ENCODE measurements at regions not wholly inside any gene's neighbourhood (a gene's known extent, or its start where the extent isn't known, plus 50 kb on each side); places are given as distances from the start of the nearest gene placed in this dataset.

GRCh38 chr18:64332835-64333234, 183.9 kb upstream of the LINC00305 start:
- DNase-seq (ENCODE audit: low read depth, low spot score) = no peak
- CTCF ChIA-PET = no interaction called here

DNA sequence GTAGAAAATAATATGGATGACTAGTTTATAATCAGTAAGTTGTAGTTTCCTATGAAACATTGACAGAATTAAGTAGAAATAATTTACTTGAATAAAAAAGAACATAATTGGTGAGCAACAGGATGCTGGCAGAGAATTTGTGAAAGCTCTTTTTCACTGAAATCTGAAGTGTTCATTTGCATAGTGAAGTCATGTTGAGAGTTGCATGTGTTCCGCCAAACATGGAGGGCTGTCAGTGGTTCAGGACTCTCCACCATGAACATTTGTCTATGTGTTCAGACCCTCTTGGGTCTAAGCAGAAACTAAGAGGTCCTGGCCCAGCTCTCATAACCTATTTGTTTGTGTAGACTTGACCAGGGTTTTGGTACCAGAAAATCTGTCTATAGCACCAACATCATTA, 182.5 kb upstream of the LINC00305 start:
- TF ChIP-seq, protein P1, sequence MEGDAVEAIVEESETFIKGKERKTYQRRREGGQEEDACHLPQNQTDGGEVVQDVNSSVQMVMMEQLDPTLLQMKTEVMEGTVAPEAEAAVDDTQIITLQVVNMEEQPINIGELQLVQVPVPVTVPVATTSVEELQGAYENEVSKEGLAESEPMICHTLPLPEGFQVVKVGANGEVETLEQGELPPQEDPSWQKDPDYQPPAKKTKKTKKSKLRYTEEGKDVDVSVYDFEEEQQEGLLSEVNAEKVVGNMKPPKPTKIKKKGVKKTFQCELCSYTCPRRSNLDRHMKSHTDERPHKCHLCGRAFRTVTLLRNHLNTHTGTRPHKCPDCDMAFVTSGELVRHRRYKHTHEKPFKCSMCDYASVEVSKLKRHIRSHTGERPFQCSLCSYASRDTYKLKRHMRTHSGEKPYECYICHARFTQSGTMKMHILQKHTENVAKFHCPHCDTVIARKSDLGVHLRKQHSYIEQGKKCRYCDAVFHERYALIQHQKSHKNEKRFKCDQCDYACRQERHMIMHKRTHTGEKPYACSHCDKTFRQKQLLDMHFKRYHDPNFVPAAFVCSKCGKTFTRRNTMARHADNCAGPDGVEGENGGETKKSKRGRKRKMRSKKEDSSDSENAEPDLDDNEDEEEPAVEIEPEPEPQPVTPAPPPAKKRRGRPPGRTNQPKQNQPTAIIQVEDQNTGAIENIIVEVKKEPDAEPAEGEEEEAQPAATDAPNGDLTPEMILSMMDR (IDR thresholded peaks at IDR 0.05; ENCODE audit: insufficient read depth, low read length, missing control alignments) = no peak
- ChIA-PET POLR2A (no interaction called here), CTCF (no interaction called here)
- no peak for DNase-seq (ENCODE audit: low read depth, low spot score)
- H3K4me3 ChIP-seq (ENCODE audit: low read depth, low read length) = no peak overlapping the region

More at GRCh38 chr18:64332835-64333234, 183.9 kb upstream of the LINC00305 start:
- TF ChIP-seq, protein P1 (IDR thresholded peaks at IDR 0.05; ENCODE audit: insufficient read depth, low read length, missing control alignments) = no peak
- POLR2A ChIA-PET = no interaction called here
- no peak overlapping the region for H3K4me3 ChIP-seq (ENCODE audit: low read depth, low read length)

DNA sequence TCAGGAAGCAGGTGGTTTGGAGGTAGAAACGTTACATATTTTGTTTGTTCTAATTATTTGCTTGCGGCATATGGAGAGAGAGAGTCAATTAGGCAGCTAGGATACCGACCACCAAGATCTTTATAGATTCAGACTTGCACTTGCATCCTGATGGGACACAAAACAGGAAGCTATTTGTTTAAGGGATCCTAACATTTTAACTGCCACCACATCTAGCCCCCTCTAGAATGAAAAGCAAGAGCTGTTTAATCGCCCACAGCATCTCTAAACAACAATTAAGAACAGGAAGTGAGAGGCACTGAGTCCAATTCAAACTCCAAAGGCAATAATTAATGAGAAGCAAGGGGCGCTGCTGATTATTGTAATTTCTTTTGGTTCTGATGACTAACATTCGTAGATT, 182.0 kb upstream of the LINC00305 start:
- no peak overlapping the region for H3K4me3 ChIP-seq (ENCODE audit: low read depth, low read length)
- DNase-seq (ENCODE audit: low read depth, low spot score) = no peak
- ChIA-PET POLR2A (no interaction called here), CTCF (no interaction called here)
- TF ChIP-seq, protein P1 (IDR thresholded peaks at IDR 0.05; ENCODE audit: insufficient read depth, low read length, missing control alignments) = no peak

- POLR2A ChIA-PET = no interaction called here
- no peak for DNase-seq (ENCODE audit: low read depth, low spot score)
- no peak overlapping the region for H3K4me3 ChIP-seq (ENCODE audit: low read depth, low read length)
- TF ChIP-seq, protein P1 (IDR thresholded peaks at IDR 0.05; ENCODE audit: insufficient read depth, low read length, missing control alignments) = no peak
- CTCF ChIA-PET = no interaction called here
Observed at GRCh38 chr18:64330161-64330560, 181.3 kb upstream of the LINC00305 start.

GRCh38 chr18:64322189-64322588, 173.3 kb upstream of the LINC00305 start:
- CTCF ChIA-PET = no interaction called here
- POLR2A ChIA-PET = no interaction called here
- TF ChIP-seq, protein P1 (IDR thresholded peaks at IDR 0.05; ENCODE audit: insufficient read depth, low read length, missing control alignments) = no peak
- no peak for DNase-seq (ENCODE audit: low read depth, low spot score)
- no peak overlapping the region for H3K4me3 ChIP-seq (ENCODE audit: low read depth, low read length)

GRCh38 chr18:64318547-64318946, 169.7 kb upstream of the LINC00305 start:
- H3K4me3 ChIP-seq (ENCODE audit: low read depth, low read length) = no peak overlapping the region
- TF ChIP-seq, protein P1 (IDR thresholded peaks at IDR 0.05; ENCODE audit: insufficient read depth, low read length, missing control alignments) = no peak
- ChIA-PET POLR2A (no interaction called here), CTCF (no interaction called here)
- no peak for DNase-seq (ENCODE audit: low read depth, low spot score)
